HepG2 (cell line): ENCODE measurements at regions not wholly inside any gene's neighbourhood (a gene's known extent, or its start where the extent isn't known, plus 50 kb on each side); places are given as distances from the start of the nearest gene placed in this dataset.
A peak's percentile ranks its signal among the peaks of the same experiment; 100 is the strongest.

ENCODE experiments used
- CBX2 ChIP-seq, 2 experiments: fragments of 200-600 bp in 1 of 2; sonication (generic); formaldehyde crosslinking in 1 of 2; IDR thresholded peaks; 2 replicates each; pipeline versions ENCODE4 v1.7.0 to v1.8.1; 2018 to 2022; ENCODE audit warnings: low read depth in 2 of 2, low read length in 1 of 2, mild to moderate bottlenecking in 1 of 2, missing genetic modification reagents in 1 of 2
- CREB1 ChIP-seq, 2 experiments: fragments of 450-650 bp in 1 of 2; IDR thresholded peaks; 2 replicates each; pipeline ENCODE4 v1.6.1; 2016 to 2017; ENCODE audit warnings: control low read depth in 1 of 2, mild to moderate bottlenecking in 1 of 2, missing compliant biosample characterization in 1 of 2, missing genetic modification characterization in 1 of 2
- ISL2 ChIP-seq: sonication (generic); formaldehyde crosslinking; IDR thresholded peaks from 2 replicates; pipeline ENCODE4 v1.5.0; 2020; ENCODE audit warnings: missing genetic modification reagents
- MYC ChIP-seq: sonication (generic); formaldehyde crosslinking; IDR thresholded peaks from 2 replicates; pipeline ENCODE4 v1.9.0; 2021; ENCODE audit warnings: missing genetic modification reagents, borderline replicate concordance
- NRL ChIP-seq: sonication (generic); formaldehyde crosslinking; IDR thresholded peaks from 2 replicates; pipeline ENCODE4 v1.5.0; 2020; ENCODE audit warnings: missing genetic modification reagents, mild to moderate bottlenecking, moderate library complexity, borderline replicate concordance
- SAP130 ChIP-seq: IDR thresholded peaks from 2 replicates; pipeline ENCODE4 v1.6.1; 2016; ENCODE audit warnings: low read depth
- SRSF9 ChIP-seq: fragments of 200-400 bp; formaldehyde crosslinking; IDR thresholded peaks from 2 replicates; pipeline ENCODE4 v1.6.1; 2018; ENCODE audit warnings: borderline replicate concordance, mild to moderate bottlenecking, low read depth, low read length; ENCODE audit not compliant: insufficient read depth, poor library complexity, severe bottlenecking
- SSRP1 ChIP-seq: IDR thresholded peaks from 2 replicates; pipeline ENCODE4 v1.6.1; 2016; ENCODE audit warnings: control low read depth
- TBL1XR1 ChIP-seq: fragments of 150-350 bp; IDR thresholded peaks from 2 replicates; pipeline ENCODE4 v1.6.1; 2014; ENCODE audit warnings: borderline replicate concordance, low read length; ENCODE audit not compliant: partially characterized antibody
- WIZ ChIP-seq: sonication (generic); formaldehyde crosslinking; IDR thresholded peaks from 2 replicates; pipeline ENCODE4 v1.5.1; 2020; ENCODE audit warnings: mild to moderate bottlenecking, missing genetic modification reagents
- ZBTB3 ChIP-seq: sonication (generic); formaldehyde crosslinking; IDR thresholded peaks from 2 replicates; pipeline ENCODE4 v1.4.0; 2020; ENCODE audit warnings: low read depth, mild to moderate bottlenecking, moderate library complexity, missing genetic modification reagents, borderline replicate concordance
- ZFAT ChIP-seq: sonication (generic); formaldehyde crosslinking; conservative IDR thresholded peaks from 2 replicates; pipeline ENCODE4 v1.8.1; 2023; ENCODE audit warnings: missing genetic modification reagents, inconsistent platforms
- ZMYM3 ChIP-seq: sonication (generic); formaldehyde crosslinking; IDR thresholded peaks from 2 replicates; pipeline ENCODE4 v1.5.1; 2020; ENCODE audit warnings: mild to moderate bottlenecking, missing genetic modification reagents
- ZNF562 ChIP-seq: sonication (generic); formaldehyde crosslinking; IDR thresholded peaks from 2 replicates; pipeline ENCODE4 v1.8.0; 2022; ENCODE audit warnings: missing genetic modification reagents, borderline replicate concordance
- ZNF788 ChIP-seq: sonication (generic); formaldehyde crosslinking; IDR thresholded peaks from 2 replicates; pipeline ENCODE4 v1.5.0; 2020; ENCODE audit warnings: mild to moderate bottlenecking, missing genetic modification reagents, borderline replicate concordance
- TF ChIP-seq, protein P1 (sequence below): sonication (generic); formaldehyde crosslinking; IDR thresholded peaks from 2 replicates; pipeline ENCODE4 v1.5.1; 2020; ENCODE audit warnings: mild to moderate bottlenecking, missing genetic modification reagents, moderate library complexity
- TF ChIP-seq, protein P2 (sequence below), 2 experiments: sonication (generic) in 1 of 2; formaldehyde crosslinking in 1 of 2; IDR thresholded peaks; 2 replicates each; pipeline versions ENCODE4 v1.4.0 to v1.6.1; 2016 to 2020; ENCODE audit warnings: borderline replicate concordance in 1 of 2, low read depth in 1 of 2, mild to moderate bottlenecking in 1 of 2, missing genetic modification reagents in 1 of 2

DNA sequence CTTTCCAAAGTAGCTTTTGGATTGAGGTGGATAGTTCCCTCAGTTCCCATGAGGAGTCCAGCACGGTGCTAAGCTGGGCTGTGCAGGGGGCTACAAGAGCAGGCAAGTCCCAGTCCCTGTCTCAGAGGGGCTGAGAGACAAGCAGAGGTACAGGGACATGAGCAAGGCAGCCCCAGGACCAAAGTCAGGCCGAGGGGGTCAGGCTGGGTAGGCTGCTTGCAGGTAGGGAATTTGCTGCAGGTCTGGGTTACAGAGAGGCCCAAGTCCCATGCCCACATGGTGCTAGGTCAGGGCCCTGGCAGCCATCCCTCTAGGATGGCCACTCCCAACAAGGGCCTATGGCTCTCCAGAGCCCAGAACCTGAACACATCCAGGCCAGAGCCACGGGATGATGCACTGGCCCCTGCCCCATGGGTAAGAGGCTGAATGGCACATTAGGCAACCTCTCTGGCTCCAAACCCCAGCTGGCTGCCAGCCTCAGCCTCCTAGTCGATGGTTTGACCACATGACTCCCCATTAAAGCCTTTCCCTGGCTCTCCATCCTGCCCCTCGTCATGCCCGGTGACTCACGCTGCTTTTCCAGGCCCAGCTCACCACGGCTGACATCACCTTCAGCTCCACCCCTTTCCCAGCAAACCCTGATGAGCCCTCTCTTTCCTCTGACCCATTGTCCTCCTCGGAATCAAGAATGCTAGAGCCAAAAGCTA lies 83.7 kb downstream of the SDC1 start (continued):
- TF ChIP-seq, protein P1, sequence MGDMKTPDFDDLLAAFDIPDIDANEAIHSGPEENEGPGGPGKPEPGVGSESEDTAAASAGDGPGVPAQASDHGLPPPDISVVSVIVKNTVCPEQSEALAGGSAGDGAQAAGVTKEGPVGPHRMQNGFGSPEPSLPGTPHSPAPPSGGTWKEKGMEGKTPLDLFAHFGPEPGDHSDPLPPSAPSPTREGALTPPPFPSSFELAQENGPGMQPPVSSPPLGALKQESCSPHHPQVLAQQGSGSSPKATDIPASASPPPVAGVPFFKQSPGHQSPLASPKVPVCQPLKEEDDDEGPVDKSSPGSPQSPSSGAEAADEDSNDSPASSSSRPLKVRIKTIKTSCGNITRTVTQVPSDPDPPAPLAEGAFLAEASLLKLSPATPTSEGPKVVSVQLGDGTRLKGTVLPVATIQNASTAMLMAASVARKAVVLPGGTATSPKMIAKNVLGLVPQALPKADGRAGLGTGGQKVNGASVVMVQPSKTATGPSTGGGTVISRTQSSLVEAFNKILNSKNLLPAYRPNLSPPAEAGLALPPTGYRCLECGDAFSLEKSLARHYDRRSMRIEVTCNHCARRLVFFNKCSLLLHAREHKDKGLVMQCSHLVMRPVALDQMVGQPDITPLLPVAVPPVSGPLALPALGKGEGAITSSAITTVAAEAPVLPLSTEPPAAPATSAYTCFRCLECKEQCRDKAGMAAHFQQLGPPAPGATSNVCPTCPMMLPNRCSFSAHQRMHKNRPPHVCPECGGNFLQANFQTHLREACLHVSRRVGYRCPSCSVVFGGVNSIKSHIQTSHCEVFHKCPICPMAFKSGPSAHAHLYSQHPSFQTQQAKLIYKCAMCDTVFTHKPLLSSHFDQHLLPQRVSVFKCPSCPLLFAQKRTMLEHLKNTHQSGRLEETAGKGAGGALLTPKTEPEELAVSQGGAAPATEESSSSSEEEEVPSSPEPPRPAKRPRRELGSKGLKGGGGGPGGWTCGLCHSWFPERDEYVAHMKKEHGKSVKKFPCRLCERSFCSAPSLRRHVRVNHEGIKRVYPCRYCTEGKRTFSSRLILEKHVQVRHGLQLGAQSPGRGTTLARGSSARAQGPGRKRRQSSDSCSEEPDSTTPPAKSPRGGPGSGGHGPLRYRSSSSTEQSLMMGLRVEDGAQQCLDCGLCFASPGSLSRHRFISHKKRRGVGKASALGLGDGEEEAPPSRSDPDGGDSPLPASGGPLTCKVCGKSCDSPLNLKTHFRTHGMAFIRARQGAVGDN: peak; percentile 61
- TF ChIP-seq TBL1XR1 (no peak), MYC (CRISPR knock-in tag) (0 out of 2 replicates have a peak, but pooled peaks have one; percentile 33), ZMYM3 (no peak), NRL (CRISPR knock-in tag) (0 out of 2 replicates have a peak, but pooled peaks have one; percentile 44), CBX2 (IDR thresholded peaks at IDR 0.05; ENCODE audit: low read depth, low read length) (no peak), CBX2 (CRISPR knock-in tag; IDR thresholded peaks at IDR 0.05; ENCODE audit: low read depth) (no peak), ZBTB3 (CRISPR knock-in tag) (no peak), ISL2 (CRISPR knock-in tag) (no peak), ZNF788 (CRISPR knock-in tag) (no peak), SAP130 (CRISPR knock-in tag) (peak; percentile 35; the same call in 1 of the 2 replicates), CREB1 (IDR thresholded peaks at IDR 0.05) (peak; percentile 83), CREB1 (CRISPR knock-in tag; IDR thresholded peaks at IDR 0.05) (no peak), SRSF9 (no peak), ZFAT (CRISPR knock-in tag) (no peak), ZNF562 (no peak), WIZ (CRISPR knock-in tag) (no peak), SSRP1 (CRISPR knock-in tag) (no peak)
- TF ChIP-seq, protein P2, sequence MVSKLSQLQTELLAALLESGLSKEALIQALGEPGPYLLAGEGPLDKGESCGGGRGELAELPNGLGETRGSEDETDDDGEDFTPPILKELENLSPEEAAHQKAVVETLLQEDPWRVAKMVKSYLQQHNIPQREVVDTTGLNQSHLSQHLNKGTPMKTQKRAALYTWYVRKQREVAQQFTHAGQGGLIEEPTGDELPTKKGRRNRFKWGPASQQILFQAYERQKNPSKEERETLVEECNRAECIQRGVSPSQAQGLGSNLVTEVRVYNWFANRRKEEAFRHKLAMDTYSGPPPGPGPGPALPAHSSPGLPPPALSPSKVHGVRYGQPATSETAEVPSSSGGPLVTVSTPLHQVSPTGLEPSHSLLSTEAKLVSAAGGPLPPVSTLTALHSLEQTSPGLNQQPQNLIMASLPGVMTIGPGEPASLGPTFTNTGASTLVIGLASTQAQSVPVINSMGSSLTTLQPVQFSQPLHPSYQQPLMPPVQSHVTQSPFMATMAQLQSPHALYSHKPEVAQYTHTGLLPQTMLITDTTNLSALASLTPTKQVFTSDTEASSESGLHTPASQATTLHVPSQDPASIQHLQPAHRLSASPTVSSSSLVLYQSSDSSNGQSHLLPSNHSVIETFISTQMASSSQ (IDR thresholded peaks at IDR 0.05; ENCODE audit: low read depth): no peak
- TF ChIP-seq, protein P2 (CRISPR knock-in tag; IDR thresholded peaks at IDR 0.05; ENCODE audit: borderline replicate concordance): no peak
